ENCODE measurements at regions not wholly inside any gene's neighbourhood (a gene's known extent, or its start where the extent isn't known, plus 50 kb on each side); places are given as distances from the start of the nearest gene placed in this dataset.

DNA sequence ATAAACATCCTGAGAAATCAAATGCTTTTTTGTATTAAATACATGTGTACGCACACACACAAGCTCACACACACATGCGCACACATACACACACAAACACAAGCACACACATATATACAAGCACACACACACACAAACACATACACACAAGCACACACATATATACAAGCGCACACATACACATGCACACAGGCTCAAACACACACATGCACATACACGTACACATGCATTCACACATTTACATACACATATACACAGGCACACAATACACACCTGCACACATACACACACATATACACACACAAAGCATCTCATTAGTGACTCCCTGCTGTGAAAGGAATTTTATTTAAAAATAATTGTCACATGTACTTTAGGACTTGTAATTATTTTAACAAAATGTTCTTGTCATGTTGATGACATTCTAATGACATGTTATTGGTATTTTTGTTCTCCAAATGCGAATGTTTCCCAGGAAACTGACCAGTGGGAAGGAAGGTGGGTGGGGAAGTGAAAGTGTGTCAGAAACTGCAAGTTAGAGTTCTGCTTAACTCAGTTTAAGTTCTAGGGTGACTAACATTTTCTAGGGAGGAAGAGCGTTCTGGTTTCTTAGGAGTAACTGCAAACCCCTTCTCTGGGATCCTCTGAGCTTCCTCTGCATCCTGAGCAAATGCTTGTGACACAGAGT is 113.9 kb upstream of the ZNF217 start:
- TF ChIP-seq POLR2A (IDR thresholded peaks at IDR 0.05; ENCODE audit: low read depth) (no peak), EP300 (IDR thresholded peaks at IDR 0.05) (no peak)
- TF ChIP-seq, protein P1, sequence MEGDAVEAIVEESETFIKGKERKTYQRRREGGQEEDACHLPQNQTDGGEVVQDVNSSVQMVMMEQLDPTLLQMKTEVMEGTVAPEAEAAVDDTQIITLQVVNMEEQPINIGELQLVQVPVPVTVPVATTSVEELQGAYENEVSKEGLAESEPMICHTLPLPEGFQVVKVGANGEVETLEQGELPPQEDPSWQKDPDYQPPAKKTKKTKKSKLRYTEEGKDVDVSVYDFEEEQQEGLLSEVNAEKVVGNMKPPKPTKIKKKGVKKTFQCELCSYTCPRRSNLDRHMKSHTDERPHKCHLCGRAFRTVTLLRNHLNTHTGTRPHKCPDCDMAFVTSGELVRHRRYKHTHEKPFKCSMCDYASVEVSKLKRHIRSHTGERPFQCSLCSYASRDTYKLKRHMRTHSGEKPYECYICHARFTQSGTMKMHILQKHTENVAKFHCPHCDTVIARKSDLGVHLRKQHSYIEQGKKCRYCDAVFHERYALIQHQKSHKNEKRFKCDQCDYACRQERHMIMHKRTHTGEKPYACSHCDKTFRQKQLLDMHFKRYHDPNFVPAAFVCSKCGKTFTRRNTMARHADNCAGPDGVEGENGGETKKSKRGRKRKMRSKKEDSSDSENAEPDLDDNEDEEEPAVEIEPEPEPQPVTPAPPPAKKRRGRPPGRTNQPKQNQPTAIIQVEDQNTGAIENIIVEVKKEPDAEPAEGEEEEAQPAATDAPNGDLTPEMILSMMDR (IDR thresholded peaks at IDR 0.05): no peak
